Heart right ventricle (tissue), 16 donors: ENCODE measurements at regions not wholly inside any gene's neighbourhood (a gene's known extent, or its start where the extent isn't known, plus 50 kb on each side); places are given as distances from the start of the nearest gene placed in this dataset.

ENCODE experiments used
- ATAC-seq, 8 donors: fragments of 200-7000 bp; cut with Tn5 transposase; one replicate each; pipeline ENCODE4 v1.9.1; 2020; ENCODE audit warnings: mild to moderate bottlenecking in 8 of 8, moderate library complexity in 8 of 8, moderate number of reproducible peaks in 1 of 8
- DNase-seq, 2 donors: peaks; one replicate each; pipeline ENCODE4 v3.0.0-alpha.2; 2020
- H3K27ac ChIP-seq, 10 donors: fragments of 200-600 bp; sonication (generic) in 2 of 10; one replicate each; pipeline versions ENCODE4 v1.5.0 to v1.8.0; 2020 to 2022; ENCODE audit warnings: mild to moderate bottlenecking in 3 of 10
- H3K27me3 ChIP-seq, 7 donors: fragments of 200-600 bp; one replicate each; pipeline ENCODE4 v1.8.0; 2021 to 2022; ENCODE audit warnings: mild to moderate bottlenecking in 2 of 7
- H3K36me3 ChIP-seq, 9 donors: fragments of 200-600 bp; sonication (generic) in 1 of 9; one replicate each; pipeline versions ENCODE4 v1.5.0 to v1.8.0; 2020 to 2022; ENCODE audit warnings: mild to moderate bottlenecking in 2 of 9
- H3K4me1 ChIP-seq, 9 donors: fragments of 200-600 bp; sonication (generic) in 1 of 9; one replicate each; pipeline versions ENCODE4 v1.5.0 to v1.8.0; 2020 to 2022; ENCODE audit warnings: mild to moderate bottlenecking in 4 of 9
- H3K4me3 ChIP-seq, 10 donors: fragments of 200-600 bp; sonication (generic) in 2 of 10; one replicate each; pipeline versions ENCODE4 v1.5.0 to v1.8.0; 2020 to 2022; ENCODE audit warnings: mild to moderate bottlenecking in 7 of 10, moderate library complexity in 2 of 10
- H3K9me3 ChIP-seq, 11 donors: fragments of 200-600 bp in 10 of 11; sonication (generic) in 2 of 11; one replicate each; pipeline versions ENCODE4 v1.5.0 to v1.8.0; 2013 to 2022; ENCODE audit warnings: mild to moderate bottlenecking in 2 of 11, control low read depth in 1 of 11, moderate library complexity in 1 of 11
- CTCF ChIP-seq, 9 donors: fragments of 200-600 bp; sonication (generic) in 2 of 9; IDR thresholded peaks; one replicate each; pipeline versions ENCODE4 v1.5.0 to v1.8.0; 2021 to 2022; ENCODE audit warnings: antibody characterized with exemption in 9 of 9, mild to moderate bottlenecking in 5 of 9, moderate library complexity in 1 of 9
- WGBS, 2 donors: extraction: QIAGEN DNeasy Blood & Tissue Kit; methylation state at CpG; one replicate each; pipeline ENCODE4 v1.1.7; 2013; ENCODE audit warnings: inconsistent platforms in 1 of 2; 5-methylcytosine and 5-hydroxymethylcytosine counted together
- intact Hi-C, 10 donors: fragments of 100-400 bp; cut with DNase I; formaldehyde crosslinking; loops; one replicate each; pipeline versions ENCODE4 v1.11.1 to v1.14.2; 2022
- donor health status: Arrhythmogenic right ventricular cardiomyopathy.
- donor health status: ischemic (EF 13 %, LVEDD 7.1; RV severe dilation, severe dysfunction).
- donor health status: healthy with polysubstance abuse.
- donor health status: DM: no; HTN: yes; CAD: no.
- donor health status: DM: no; HTN: no; CAD: no.
- donor health status: ischemic (EF 25% LVEDD 6.9; RV normal size, moderate dysfunction).
- donor health status: ischemic (EF 25% LVEDD 5.7; RV mildly dilated, moderate dysfunction).
- donor health status: healthy.
- donor health status: DM: yes; HTN: yes; CAD: no.
- donor health status: Ischemic cardiomyopathy.
- donor health status: ischemic (EF 35%, LVEDD 5.7; RV mildly dilated, moderate dysfunction).
- donor health status: nonischemic (EF 11% LVEDD 7.7; RV severe dilation, severe dysfunction).
- donor health status: DM: yes; HTN: yes; CAD: no.
- donor health status: PGD.
- donor health status: ischemic (EF 29% LVEDD 5.4; RV normal size, mild dysfunction).
- donor health status: nonischemic (EF 23%, LVEDD 6.1; RV moderate dilation, normal function).

- 45 to 63% methylated on average over 11 of the region's 11 CpGs for WGBS, 2 donors
- DNase-seq (no peak), ATAC-seq (no peak)
- intact Hi-C loops, result no loop called here
- no peaks in the 10 kb centered on the region for H3K36me3 ChIP-seq
- peak overlapping the region in 1 of 10 donors; percentile 10 for H3K27ac ChIP-seq
- H3K4me1 ChIP-seq, result peaks cover 9 to 41% (median 25%) of the 10 kb centered on the region in 9 donors
- H3K27me3 ChIP-seq, result peaks cover 0 to 4% (median 0%) of the 10 kb centered on the region in 7 donors
- peaks cover 0 to 21% (median 0%) of the 10 kb centered on the region in 11 donors for H3K9me3 ChIP-seq
- no peak overlapping the region for H3K4me3 ChIP-seq
- TF ChIP-seq CTCF (IDR thresholded peaks at IDR 0.05), result no peak
These were observed 56.4 kb upstream of the BOD1 start for GRCh38 chr5:173672891-173673290.

- DNase-seq (no peak), ATAC-seq (peak in 2 of 8 donors; percentile 41 to 49)
- H3K4me3 ChIP-seq, result peak overlapping the region in 3 of 10 donors; percentile 21 to 23 (median 22)
- no peak for TF ChIP-seq CTCF (IDR thresholded peaks at IDR 0.05)
- H3K36me3 ChIP-seq, result no peaks in the 10 kb centered on the region
- H3K27ac ChIP-seq, result peak overlapping the region in 5 of 10 donors; percentile 9 to 53 (median 42)
- WGBS, 2 donors, result 35 to 49% methylated on average over 16 of the region's 16 CpGs
- intact Hi-C loops, result no loop called here
- peaks cover 9 to 41% (median 25%) of the 10 kb centered on the region in 9 donors for H3K4me1 ChIP-seq
- H3K27me3 ChIP-seq, result peaks cover 0 to 4% (median 0%) of the 10 kb centered on the region in 7 donors
- peaks cover 0 to 21% (median 0%) of the 10 kb centered on the region in 11 donors for H3K9me3 ChIP-seq
These were observed 57.0 kb upstream of the BOD1 start for GRCh38 chr5:173673295-173674101.

DNA sequence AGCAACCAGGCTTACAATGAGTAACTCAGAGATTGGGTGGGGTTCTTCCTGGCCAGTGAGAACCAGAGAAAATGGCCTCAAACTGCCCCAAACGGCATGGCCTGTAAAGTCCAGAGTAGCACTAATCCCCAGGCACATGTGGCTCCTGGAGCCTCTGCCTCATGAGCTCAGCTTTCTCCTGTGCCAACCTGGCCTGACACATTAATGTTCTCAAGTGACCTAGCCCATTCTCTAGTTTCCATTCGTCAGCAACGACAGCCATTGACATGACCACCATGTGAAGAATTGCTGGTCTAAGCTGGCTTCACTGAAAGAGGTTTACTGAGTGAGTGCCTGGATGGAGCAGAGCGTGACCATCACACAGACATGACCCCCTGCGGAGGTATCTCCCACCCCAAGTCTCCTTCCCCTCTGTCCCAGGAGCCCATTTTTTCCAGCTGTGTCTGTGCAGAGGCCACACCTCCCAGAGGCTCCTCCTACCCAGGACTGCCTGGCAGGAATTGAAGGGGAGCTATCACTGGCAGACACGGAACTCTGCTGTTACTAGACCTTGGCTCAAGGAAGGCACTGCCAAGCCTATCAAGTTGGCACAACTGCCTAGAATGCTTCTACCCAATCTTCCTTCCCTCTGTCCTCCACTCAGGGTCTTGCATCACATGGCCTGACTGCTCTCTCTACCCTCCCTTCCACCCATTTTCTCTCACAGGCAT lies 59.0 kb upstream of the BOD1 start:
- DNase-seq, result no peak
- H3K4me1 ChIP-seq, result peaks cover 5 to 28% (median 19%) of the 10 kb centered on the region in 9 donors
- ATAC-seq, result peak in 4 of 8 donors; percentile 41 to 57 (median 55)
- no peak overlapping the region for H3K27ac ChIP-seq
- peaks cover 0 to 21% (median 0%) of the 10 kb centered on the region in 11 donors for H3K9me3 ChIP-seq
- H3K27me3 ChIP-seq, result peaks cover 0 to 4% (median 0%) of the 10 kb centered on the region in 7 donors
- 83 to 85% methylated on average over 6 of the region's 6 CpGs for WGBS, 2 donors
- no peak for TF ChIP-seq CTCF (IDR thresholded peaks at IDR 0.05)
- no peak overlapping the region for H3K4me3 ChIP-seq
- H3K36me3 ChIP-seq, result no peaks in the 10 kb centered on the region
- intact Hi-C loops, result no loop called here

- H3K4me3 ChIP-seq, result no peak overlapping the region
- TF ChIP-seq CTCF (IDR thresholded peaks at IDR 0.05), result no peak
- no peak for ATAC-seq
- H3K4me1 ChIP-seq, result peaks cover under 1 to 19% (median 11%) of the 10 kb centered on the region in 9 donors
- H3K27me3 ChIP-seq, result peaks cover 0 to 4% (median 0%) of the 10 kb centered on the region in 7 donors
- no peak overlapping the region for H3K27ac ChIP-seq
- H3K9me3 ChIP-seq, result peaks cover 0 to 21% (median 0%) of the 10 kb centered on the region in 11 donors
- WGBS, 2 donors, result 92 to 96% methylated on average over 2 of the region's 2 CpGs
- intact Hi-C loops, result no loop called here
- DNase-seq, result no peak
- H3K36me3 ChIP-seq, result no peaks in the 10 kb centered on the region
These were observed 59.9 kb upstream of the BOD1 start for GRCh38 chr5:173676375-173676774.
